H1 (cell line): ENCODE measurements at regions not wholly inside any gene's neighbourhood (a gene's known extent, or its start where the extent isn't known, plus 50 kb on each side); places are given as distances from the start of the nearest gene placed in this dataset.

Experiments used
- CTCF ChIA-PET: fragments of 300-600 bp; sonication (Branson Sonifier 250); formaldehyde crosslinking; loops from one replicate; lab custom pipeline; 2021; ENCODE audit not compliant: partially characterized antibody; lab: Charles Lee
- POLR2A ChIA-PET: fragments of 300-600 bp; sonication (Branson Sonifier 250); formaldehyde crosslinking; loops from one replicate; lab custom pipeline; 2021; ENCODE audit warnings: inconsistent platforms; ENCODE audit not compliant: partially characterized antibody; lab: Charles Lee
- DNase-seq, 2 experiments: peaks; one replicate each; pipeline versions ENCODE4 v3.0.0 to v3.0.0-alpha.2; 2010 to 2022; ENCODE audit warnings: low spot score in 2 of 2, low read depth in 1 of 2, mixed read lengths in 1 of 2
- FAIRE-seq: peaks from 2 replicates; lab custom pipeline; 2011; peaks lifted over from hg19 to GRCh38; lab: Jason Lieb, UNC
- H2AFZ ChIP-seq: 2 replicates; pipeline ENCODE4 v1.8.1; 2012; ENCODE audit warnings: low read length, inconsistent platforms
- H2AK5ac ChIP-seq: 2 replicates; pipeline ENCODE4 v1.6.1; 2013; ENCODE audit warnings: low read depth, low read length
- H2BK120ac ChIP-seq: replicated peaks from 2 replicates; pipeline ENCODE3; 2013; ENCODE audit warnings: low read depth, low read length, inconsistent platforms
- H2BK12ac ChIP-seq: 2 replicates; pipeline ENCODE4 v1.6.1; 2013; ENCODE audit warnings: low read depth, low read length
- H2BK15ac ChIP-seq: 2 replicates; pipeline ENCODE4 v1.6.1; 2013; ENCODE audit warnings: low read length
- H2BK20ac ChIP-seq: 2 replicates; pipeline ENCODE4 v1.6.1; 2013; ENCODE audit warnings: low read length
- H2BK5ac ChIP-seq: 2 replicates; pipeline ENCODE4 v1.6.1; 2013; ENCODE audit warnings: low read depth, low read length
- H3K14ac ChIP-seq: 2 replicates; pipeline ENCODE4 v1.6.1; 2013; ENCODE audit warnings: inconsistent platforms; ENCODE audit not compliant: insufficient read length
- H3K18ac ChIP-seq: 2 replicates; pipeline ENCODE4 v1.6.1; 2013; ENCODE audit warnings: low read length; ENCODE audit errors: extremely low read depth
- H3K23ac ChIP-seq: 2 replicates; pipeline ENCODE4 v1.6.1; 2013; ENCODE audit warnings: inconsistent platforms; ENCODE audit not compliant: insufficient read length
- H3K23me2 ChIP-seq: 2 replicates; pipeline ENCODE4 v1.6.1; 2013; ENCODE audit warnings: low read depth, low read length
- H3K27ac ChIP-seq: 2 replicates; pipeline ENCODE4 v1.6.1; 2011; ENCODE audit warnings: low read depth, low read length, inconsistent platforms
- H3K27me3 ChIP-seq, 4 experiments: replicated peaks in 1 of 4; 1 replicate in 1 of 4; 2 replicates in 3 of 4; pipeline versions ENCODE4 v1.6.1 to v1.8.1; 2011 to 2013; ENCODE audit warnings: low read length in 3 of 4, mild to moderate bottlenecking in 3 of 4, inconsistent platforms in 2 of 4, mixed read lengths in 2 of 4, moderate library complexity in 1 of 4; ENCODE audit not compliant: control insufficient read depth in 3 of 4, insufficient read depth in 3 of 4; ENCODE audit errors: extremely low read depth in 1 of 4
- H3K36me3 ChIP-seq, 4 experiments: 2 replicates each; pipeline versions ENCODE4 v1.6.1 to v1.8.1; 2011 to 2013; ENCODE audit warnings: mild to moderate bottlenecking in 4 of 4, low read length in 3 of 4, moderate library complexity in 2 of 4, control low read depth in 1 of 4, inconsistent platforms in 1 of 4; ENCODE audit not compliant: insufficient read depth in 4 of 4, control insufficient read depth in 2 of 4
- H3K4ac ChIP-seq: replicated peaks from 2 replicates; pipeline ENCODE3; 2013; ENCODE audit warnings: low read length, low read depth, mixed read lengths, inconsistent platforms; ENCODE audit not compliant: insufficient read length
- H3K4me1 ChIP-seq, 4 experiments: replicated peaks in 1 of 4; 1 replicate in 1 of 4; 2 replicates in 3 of 4; pipeline versions ENCODE4 v1.6.1 to v1.8.1; 2011 to 2013; ENCODE audit warnings: low read length in 3 of 4, inconsistent platforms in 2 of 4, mixed read lengths in 1 of 4; ENCODE audit not compliant: insufficient read depth in 4 of 4, control insufficient read depth in 3 of 4
- H3K4me2 ChIP-seq, 2 experiments: 2 replicates each; pipeline versions ENCODE4 v1.6.1 to v1.8.1; 2011 to 2013; ENCODE audit warnings: low read depth in 2 of 2, low read length in 2 of 2, control low read depth in 1 of 2, inconsistent platforms in 1 of 2, mild to moderate bottlenecking in 1 of 2; ENCODE audit not compliant: insufficient read depth in 1 of 2
- H3K4me3 ChIP-seq, 4 experiments: fragments of 200-600, 300-600 bp in 1 of 4; sonication (generic), shearing (Covaris generic), sonication (Bioruptor Twin) in 1 of 4; 2 replicates each; pipeline versions ENCODE4 v1.5.1 to v1.8.1; 2011 to 2016; ENCODE audit warnings: low read length in 4 of 4, low read depth in 3 of 4, control low read depth in 2 of 4, inconsistent platforms in 2 of 4, mild to moderate bottlenecking in 2 of 4, mixed read lengths in 1 of 4, moderate library complexity in 1 of 4; ENCODE audit not compliant: insufficient read depth in 2 of 4; ENCODE audit errors: extremely low read depth in 1 of 4
- H3K56ac ChIP-seq: replicated peaks from 2 replicates; pipeline ENCODE3; 2013; ENCODE audit warnings: low read depth, mild to moderate bottlenecking, mixed read lengths, low read length, inconsistent platforms; ENCODE audit not compliant: insufficient read length
- H3K79me1 ChIP-seq: 2 replicates; pipeline ENCODE4 v1.6.1; 2013; ENCODE audit warnings: low read depth, low read length, control low read depth
- H3K79me2 ChIP-seq, 2 experiments: 2 replicates each; pipeline versions ENCODE4 v1.6.1 to v1.8.1; 2012 to 2013; ENCODE audit warnings: low read length in 2 of 2, mild to moderate bottlenecking in 2 of 2, inconsistent platforms in 1 of 2; ENCODE audit not compliant: insufficient read depth in 2 of 2, control insufficient read depth in 1 of 2
- H3K9ac ChIP-seq, 4 experiments: replicated peaks in 1 of 4; 1 replicate in 1 of 4; 2 replicates in 3 of 4; pipeline versions ENCODE4 v1.6.1 to v1.8.1; 2011 to 2013; ENCODE audit warnings: low read depth in 3 of 4, low read length in 3 of 4, control low read depth in 2 of 4, mild to moderate bottlenecking in 2 of 4, moderate library complexity in 2 of 4, inconsistent platforms in 1 of 4; ENCODE audit errors: extremely low read depth in 1 of 4
- H3K9me3 ChIP-seq, 2 experiments: 2 replicates each; pipeline versions ENCODE4 v1.6.1 to v1.8.1; 2012 to 2013; ENCODE audit warnings: mild to moderate bottlenecking in 2 of 2, moderate library complexity in 2 of 2, control low read depth in 1 of 2, inconsistent platforms in 1 of 2, low read depth in 1 of 2, low read length in 1 of 2, mixed read lengths in 1 of 2; ENCODE audit not compliant: insufficient read depth in 2 of 2
- H4K20me1 ChIP-seq, 2 experiments: replicated peaks in 1 of 2; 2 replicates each; pipeline versions ENCODE3 to v1.8.1; 2011 to 2013; ENCODE audit warnings: inconsistent platforms in 2 of 2, low read length in 2 of 2, mild to moderate bottlenecking in 1 of 2; ENCODE audit not compliant: insufficient read depth in 2 of 2, control insufficient read depth in 1 of 2
- H4K5ac ChIP-seq: 2 replicates; pipeline ENCODE4 v1.6.1; 2013; ENCODE audit warnings: low read length, low read depth, mixed read lengths, inconsistent platforms; ENCODE audit not compliant: insufficient read length
- H4K8ac ChIP-seq: 2 replicates; pipeline ENCODE4 v1.8.0; 2013; ENCODE audit warnings: mild to moderate bottlenecking, moderate library complexity, low read length, inconsistent platforms; ENCODE audit not compliant: insufficient read depth; ENCODE audit errors: extremely low read depth
- H4K91ac ChIP-seq: replicated peaks from 2 replicates; pipeline ENCODE3; 2013; ENCODE audit warnings: low read length, mixed read lengths, inconsistent platforms; ENCODE audit not compliant: insufficient read length
- HDAC2 ChIP-seq, 2 experiments: fragments of 300-600 bp in 1 of 2; sonication (generic) in 1 of 2; IDR thresholded peaks; 2 replicates each; pipeline ENCODE4 v1.6.1; 2011 to 2012; ENCODE audit warnings: low read depth in 2 of 2, low read length in 2 of 2, mild to moderate bottlenecking in 2 of 2, moderate library complexity in 2 of 2, borderline replicate concordance in 1 of 2, inconsistent platforms in 1 of 2
- WGBS, 2 experiments: shearing (Covaris generic) in 1 of 2; methylation state at CpG; one replicate each; pipeline versions ENCODE4 v1.1.6 to v1.1.7; 2013 to 2015; ENCODE audit warnings: low lambda C conversion rate in 2 of 2, mixed read lengths in 2 of 2, inconsistent platforms in 1 of 2, low coverage in 1 of 2, missing lambda C conversion rate in 1 of 2; ENCODE audit not compliant: insufficient replicate concordance in 2 of 2, insufficient coverage in 1 of 2, insufficient read length in 1 of 2; ENCODE audit errors: extremely low coverage in 1 of 2, missing lambda C conversion rate in 1 of 2; 5-methylcytosine and 5-hydroxymethylcytosine counted together

DNA sequence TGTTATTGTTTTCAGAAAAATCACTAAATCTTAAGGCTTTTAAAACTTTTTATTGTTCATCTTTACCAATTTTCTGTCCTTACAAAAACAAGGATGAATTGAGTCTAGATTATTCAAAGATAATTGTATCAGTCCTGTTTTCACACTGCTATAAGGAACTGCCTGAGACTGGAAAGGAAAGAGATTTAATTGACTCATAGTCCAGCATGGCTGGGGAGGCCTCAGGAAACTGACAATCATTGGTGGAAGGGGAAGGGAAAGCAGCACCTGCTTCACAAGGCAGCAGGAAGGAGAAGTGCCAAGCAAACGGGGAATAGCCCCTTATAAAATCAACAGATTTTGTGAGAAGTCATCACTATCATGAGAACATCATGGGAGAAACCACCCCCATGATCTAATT, 455.6 kb upstream of the ZP4 start:
- Histone ChIP-seq H3K23ac (no peak overlapping the region), H4K91ac (no peak overlapping the region), H3K56ac (no peak overlapping the region), H3K27ac (no peak overlapping the region), H2BK120ac (no peak overlapping the region), H3K4ac (no peak overlapping the region), H3K14ac (no peak overlapping the region), H2AFZ (no peak overlapping the region), H3K18ac (no peak overlapping the region), H2AK5ac (no peak overlapping the region), H2BK12ac (no peak overlapping the region), H3K79me1 (no peaks in the 10 kb centered on the region), H3K4me2 (no peak overlapping the region), H4K8ac (no peak overlapping the region), H3K9me3 (no peaks in the 10 kb centered on the region), H3K27me3 (no peaks in the 10 kb centered on the region), H3K23me2 (no peaks in the 10 kb centered on the region), H4K20me1 (no peaks in the 10 kb centered on the region), H3K4me1 (no peaks in the 10 kb centered on the region), H3K36me3 (no peaks in the 10 kb centered on the region)
- ChIA-PET POLR2A (no interaction called here), CTCF (no interaction called here)
- 92% methylated on average over 1 of the region's 1 CpG; no CpG with 5 or more reads in 1 of the 2 experiments for WGBS, 2 experiments
- no peak for FAIRE-seq
- DNase-seq: no peak
- TF ChIP-seq HDAC2 (IDR thresholded peaks at IDR 0.05; ENCODE audit: borderline replicate concordance in 1 of 2, low read depth in 2 of 2, low read length in 2 of 2): no peak
- TF ChIP-seq, all 59 proteins: peak for 0
- Histone ChIP-seq H3K4me3 (no peak overlapping the region), H3K79me2 (no peaks in the 10 kb centered on the region), H2BK15ac (no peak overlapping the region), H2BK20ac (no peak overlapping the region), H4K5ac (no peak overlapping the region), H2BK5ac (no peak overlapping the region), H3K9ac (no peak overlapping the region)
